NB4 (cell line): ENCODE measurements at regions not wholly inside any gene's neighbourhood (a gene's known extent, or its start where the extent isn't known, plus 50 kb on each side); places are given as distances from the start of the nearest gene placed in this dataset.

ENCODE experiments used
- CTCF ChIP-seq: IDR thresholded peaks from one replicate; pipeline ENCODE4 v1.5.1; 2012; ENCODE audit warnings: low read depth, low read length
- MAX ChIP-seq: IDR thresholded peaks from 2 replicates; pipeline ENCODE4 v1.6.1; 2011; ENCODE audit warnings: low read depth, low read length
- POLR2A ChIP-seq: IDR thresholded peaks from 2 replicates; pipeline ENCODE4 v1.6.1; 2011; ENCODE audit warnings: mild to moderate bottlenecking; ENCODE audit not compliant: insufficient read length; ENCODE audit errors: extremely low read depth

- TF ChIP-seq CTCF (no peak), POLR2A (no peak), MAX (no peak)
Measured at GRCh38 chr20:39541136-39541803, 579.1 kb downstream of the DHX35 start.
